ENCODE measurements at regions not wholly inside any gene's neighbourhood (a gene's known extent, or its start where the extent isn't known, plus 50 kb on each side); places are given as distances from the start of the nearest gene placed in this dataset.

DNA sequence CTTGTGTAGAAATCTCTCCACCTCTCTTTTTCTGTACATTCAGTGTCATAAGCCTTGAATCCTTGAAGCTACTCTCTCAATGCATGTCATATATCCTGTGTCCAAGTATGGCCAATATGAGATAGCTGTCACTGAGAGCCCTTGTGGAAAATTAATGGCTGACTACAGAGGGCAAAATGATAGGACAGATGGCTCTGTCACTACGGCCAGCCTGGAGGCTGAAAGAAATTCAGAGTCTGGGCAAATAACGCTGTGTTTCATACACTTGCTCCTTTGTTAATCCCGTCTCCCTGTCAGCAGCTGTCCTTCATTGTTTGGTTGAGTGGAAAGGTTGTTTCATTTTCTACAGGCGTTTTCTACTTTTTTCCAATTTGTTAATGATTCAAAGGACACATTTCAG is 70.4 kb upstream of the VGLL2 start:
- TF ChIP-seq SPI1 (IDR thresholded peaks at IDR 0.05; ENCODE audit: low read depth, low read length), result no peak
- no peak for TF ChIP-seq POLR2AphosphoS5 (IDR thresholded peaks at IDR 0.05; ENCODE audit: low read depth, low read length)

All from GM12891 (cell line).